ENCODE measurements at regions not wholly inside any gene's neighbourhood (a gene's known extent, or its start where the extent isn't known, plus 50 kb on each side); places are given as distances from the start of the nearest gene placed in this dataset.
A peak's percentile ranks its signal among the peaks of the same experiment; 100 is the strongest.

DNA sequence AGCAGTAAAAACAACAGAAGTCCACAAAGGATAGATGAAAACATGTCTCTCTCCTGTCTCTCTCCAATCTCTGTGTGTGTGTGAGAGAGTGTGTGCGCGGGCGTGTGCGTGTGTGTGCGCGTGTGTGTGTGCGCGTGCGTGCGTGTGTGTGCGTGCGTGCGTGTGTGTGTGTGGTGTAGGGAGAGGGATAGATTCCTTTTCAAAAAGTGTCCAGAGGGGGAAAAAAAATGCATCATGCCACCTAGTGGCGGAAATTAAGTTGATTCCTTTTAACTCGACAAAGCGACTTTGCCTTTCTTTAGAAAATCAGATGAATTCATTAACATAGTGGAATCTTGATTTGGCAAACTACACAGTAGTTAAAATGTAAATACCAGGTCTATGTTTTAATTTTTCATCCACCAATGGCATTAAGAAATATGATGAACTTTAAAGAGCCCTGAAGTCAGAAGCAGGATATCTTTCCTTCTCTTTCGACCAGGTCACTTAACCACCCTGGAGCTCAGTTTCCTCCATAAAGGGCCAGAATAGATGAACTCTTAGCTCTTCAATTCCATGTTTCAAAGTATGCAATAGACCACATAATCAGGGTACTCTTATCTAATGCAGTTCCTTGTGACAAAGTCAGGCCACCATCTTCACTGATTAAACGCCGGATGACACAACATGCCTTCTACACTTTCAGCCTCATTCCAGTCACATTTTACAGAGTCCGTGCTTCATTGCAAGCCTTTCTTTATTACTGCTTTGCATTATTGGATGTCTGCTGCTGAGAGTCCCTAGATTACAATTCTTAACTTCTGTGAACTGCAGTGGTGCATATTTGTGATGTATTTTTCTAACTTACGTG, 162.8 kb downstream of the FBXO8 start:
- no CpG with 5 or more reads among the region's 21 CpGs for WGBS (ENCODE audit: extremely low coverage, insufficient coverage, low lambda C conversion rate)

DNA sequence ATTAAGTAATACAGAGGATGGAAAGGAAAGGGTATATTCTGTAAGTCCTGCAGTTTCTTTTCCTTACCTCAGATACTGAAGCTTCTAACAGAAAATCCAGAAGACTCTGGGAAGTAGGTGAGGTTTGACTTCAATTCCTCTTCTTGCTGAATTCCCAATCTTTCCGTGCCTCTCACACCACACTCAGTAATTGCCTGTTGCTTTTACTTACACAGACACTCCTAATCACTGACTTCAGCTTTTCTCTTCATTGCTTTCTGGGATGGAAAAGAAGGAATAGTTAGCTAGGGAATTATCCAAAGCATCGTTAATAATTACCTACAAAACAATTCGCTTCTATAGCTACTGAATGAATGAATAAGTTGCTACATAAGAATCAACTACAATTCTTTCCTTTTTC, 163.6 kb downstream of the FBXO8 start:
- H2AK5ac ChIP-seq (ENCODE audit: low read length), result no peak overlapping the region
- H4K5ac ChIP-seq (ENCODE audit: low read length), result no peak overlapping the region
- H3K4me3 ChIP-seq (ENCODE audit: low read length), result no peak overlapping the region
- H3K79me2 ChIP-seq (ENCODE audit: control insufficient read depth, insufficient read depth, low read length), result no peaks in the 10 kb centered on the region
- no peak overlapping the region for H3K9ac ChIP-seq (ENCODE audit: low read length)
- no peaks in the 10 kb centered on the region for H3K36me3 ChIP-seq (ENCODE audit: control insufficient read depth, insufficient read depth, low read length)
- H2BK15ac ChIP-seq (replicated peaks; ENCODE audit: low read depth), result no peak overlapping the region
- H4K8ac ChIP-seq (ENCODE audit: low read depth, low read length), result no peak overlapping the region
- H3K4me2 ChIP-seq (ENCODE audit: low read length), result no peak overlapping the region
- no peak for DNase-seq
- H3K27me3 ChIP-seq (ENCODE audit: insufficient read depth, low read length, poor library complexity), result no peaks in the 10 kb centered on the region
- H2BK5ac ChIP-seq (ENCODE audit: low read length), result no peak overlapping the region
- no peak overlapping the region for H3K27ac ChIP-seq (ENCODE audit: low read depth, low read length)
- no peaks in the 10 kb centered on the region for H3K4me1 ChIP-seq (ENCODE audit: control insufficient read depth, low read depth, low read length)
- H3K23ac ChIP-seq (ENCODE audit: low read length), result no peak overlapping the region
- H3K18ac ChIP-seq (ENCODE audit: low read length), result no peak overlapping the region
- H3K79me1 ChIP-seq (ENCODE audit: low read length), result no peaks in the 10 kb centered on the region
- no peak overlapping the region for H3K56ac ChIP-seq (ENCODE audit: low read length)
- WGBS (ENCODE audit: extremely low coverage, insufficient coverage, low lambda C conversion rate), result no CpG with 5 or more reads among the region's 3 CpGs
- no peak overlapping the region for H3K4ac ChIP-seq (ENCODE audit: low read depth, low read length)
- no peak overlapping the region for H2BK120ac ChIP-seq (ENCODE audit: low read depth, low read length)

More for the DNA sequence above, 162.8 kb downstream of the FBXO8 start:
- H3K27ac ChIP-seq (ENCODE audit: low read depth, low read length), result no peak overlapping the region
- H2BK15ac ChIP-seq (replicated peaks; ENCODE audit: low read depth), result no peak overlapping the region
- no peak overlapping the region for H3K56ac ChIP-seq (ENCODE audit: low read length)
- H3K4me2 ChIP-seq (ENCODE audit: low read length), result peak overlapping the region; percentile 19
- H4K5ac ChIP-seq (ENCODE audit: low read length), result no peak overlapping the region
- no peaks in the 10 kb centered on the region for H3K4me1 ChIP-seq (ENCODE audit: control insufficient read depth, low read depth, low read length)
- H4K8ac ChIP-seq (ENCODE audit: low read depth, low read length), result no peak overlapping the region
- no peaks in the 10 kb centered on the region for H3K79me2 ChIP-seq (ENCODE audit: control insufficient read depth, insufficient read depth, low read length)
- H3K4ac ChIP-seq (ENCODE audit: low read depth, low read length), result no peak overlapping the region
- H3K36me3 ChIP-seq (ENCODE audit: control insufficient read depth, insufficient read depth, low read length), result no peaks in the 10 kb centered on the region
- DNase-seq, result peak; percentile 61
- no peak overlapping the region for H3K23ac ChIP-seq (ENCODE audit: low read length)
- H3K4me3 ChIP-seq (ENCODE audit: low read length), result no peak overlapping the region
- H2BK5ac ChIP-seq (ENCODE audit: low read length), result no peak overlapping the region
- no peaks in the 10 kb centered on the region for H3K27me3 ChIP-seq (ENCODE audit: insufficient read depth, low read length, poor library complexity)
- H3K18ac ChIP-seq (ENCODE audit: low read length), result no peak overlapping the region
- no peak overlapping the region for H3K9ac ChIP-seq (ENCODE audit: low read length)
- no peaks in the 10 kb centered on the region for H3K79me1 ChIP-seq (ENCODE audit: low read length)
- H2BK120ac ChIP-seq (ENCODE audit: low read depth, low read length), result no peak overlapping the region
- no peak overlapping the region for H2AK5ac ChIP-seq (ENCODE audit: low read length)

DNA sequence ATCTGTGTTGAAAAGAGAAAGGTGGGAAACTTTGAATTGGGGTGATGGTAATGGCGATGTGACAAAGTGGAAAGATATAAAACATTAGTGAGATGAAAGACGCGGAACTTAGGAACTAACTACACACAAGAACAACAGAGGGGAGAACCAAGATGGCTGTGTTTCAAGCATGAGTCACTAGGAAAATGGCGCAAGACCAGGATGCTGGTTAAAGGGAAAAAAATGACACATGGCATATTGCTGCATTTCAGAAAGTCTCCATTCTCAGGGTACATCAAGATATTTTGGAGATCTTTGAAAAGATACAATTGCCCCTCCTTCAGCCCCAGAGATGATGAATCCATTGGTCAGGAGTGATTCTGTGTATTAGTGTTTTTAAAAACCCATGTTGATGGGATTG, 164.4 kb downstream of the FBXO8 start:
- Histone ChIP-seq H3K18ac (ENCODE audit: low read length) (no peak overlapping the region), H4K5ac (ENCODE audit: low read length) (no peak overlapping the region), H3K79me2 (ENCODE audit: control insufficient read depth, insufficient read depth, low read length) (no peaks in the 10 kb centered on the region), H3K4ac (ENCODE audit: low read depth, low read length) (no peak overlapping the region), H3K9ac (ENCODE audit: low read length) (no peak overlapping the region), H4K8ac (ENCODE audit: low read depth, low read length) (no peak overlapping the region), H2BK5ac (ENCODE audit: low read length) (no peak overlapping the region), H3K79me1 (ENCODE audit: low read length) (no peaks in the 10 kb centered on the region), H3K4me2 (ENCODE audit: low read length) (no peak overlapping the region), H3K4me3 (ENCODE audit: low read length) (no peak overlapping the region), H3K23ac (ENCODE audit: low read length) (no peak overlapping the region), H3K4me1 (ENCODE audit: control insufficient read depth, low read depth, low read length) (no peaks in the 10 kb centered on the region), H2BK120ac (ENCODE audit: low read depth, low read length) (no peak overlapping the region), H3K27me3 (ENCODE audit: insufficient read depth, low read length, poor library complexity) (no peaks in the 10 kb centered on the region), H3K36me3 (ENCODE audit: control insufficient read depth, insufficient read depth, low read length) (no peaks in the 10 kb centered on the region), H2AK5ac (ENCODE audit: low read length) (no peak overlapping the region), H3K27ac (ENCODE audit: low read depth, low read length) (no peak overlapping the region), H3K56ac (ENCODE audit: low read length) (no peak overlapping the region), H2BK15ac (replicated peaks; ENCODE audit: low read depth) (no peak overlapping the region)
- 100% methylated on average over 1 of the region's 4 CpGs for WGBS (ENCODE audit: extremely low coverage, insufficient coverage, low lambda C conversion rate)
- no peak for DNase-seq

DNA sequence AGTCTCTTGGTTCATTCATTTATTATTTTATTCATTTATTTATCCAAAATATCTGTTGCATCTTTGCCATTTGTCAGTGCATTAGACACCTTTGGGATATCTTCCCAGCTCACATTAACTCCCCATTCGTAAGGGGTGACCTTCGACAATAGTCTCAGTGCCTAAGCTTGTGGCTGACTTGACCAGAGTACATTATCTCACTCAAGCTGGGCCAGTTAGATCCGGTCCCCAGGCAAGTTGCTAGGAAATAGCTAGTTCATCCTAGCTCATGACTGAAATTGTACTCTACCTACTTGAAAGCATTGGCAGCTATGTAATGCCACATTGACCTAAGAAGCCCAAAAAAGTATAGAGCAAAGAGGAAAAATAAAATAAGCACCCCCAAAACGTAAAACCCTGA, 165.3 kb downstream of the FBXO8 start:
- WGBS (ENCODE audit: extremely low coverage, insufficient coverage, low lambda C conversion rate), result no CpG with 5 or more reads among the region's 4 CpGs
- Histone ChIP-seq H4K8ac (ENCODE audit: low read depth, low read length) (no peak overlapping the region), H3K36me3 (ENCODE audit: control insufficient read depth, insufficient read depth, low read length) (no peaks in the 10 kb centered on the region), H2BK5ac (ENCODE audit: low read length) (no peak overlapping the region), H3K79me2 (ENCODE audit: control insufficient read depth, insufficient read depth, low read length) (no peaks in the 10 kb centered on the region), H2AK5ac (ENCODE audit: low read length) (no peak overlapping the region), H3K27ac (ENCODE audit: low read depth, low read length) (no peak overlapping the region), H3K18ac (ENCODE audit: low read length) (no peak overlapping the region), H2BK15ac (replicated peaks; ENCODE audit: low read depth) (no peak overlapping the region), H3K4me1 (ENCODE audit: control insufficient read depth, low read depth, low read length) (no peaks in the 10 kb centered on the region), H3K23ac (ENCODE audit: low read length) (no peak overlapping the region), H3K27me3 (ENCODE audit: insufficient read depth, low read length, poor library complexity) (no peaks in the 10 kb centered on the region), H3K56ac (ENCODE audit: low read length) (no peak overlapping the region), H4K5ac (ENCODE audit: low read length) (no peak overlapping the region), H3K9ac (ENCODE audit: low read length) (no peak overlapping the region), H2BK120ac (ENCODE audit: low read depth, low read length) (no peak overlapping the region), H3K4me2 (ENCODE audit: low read length) (no peak overlapping the region), H3K4me3 (ENCODE audit: low read length) (no peak overlapping the region), H3K79me1 (ENCODE audit: low read length) (no peaks in the 10 kb centered on the region), H3K4ac (ENCODE audit: low read depth, low read length) (no peak overlapping the region)
- DNase-seq, result no peak

DNA sequence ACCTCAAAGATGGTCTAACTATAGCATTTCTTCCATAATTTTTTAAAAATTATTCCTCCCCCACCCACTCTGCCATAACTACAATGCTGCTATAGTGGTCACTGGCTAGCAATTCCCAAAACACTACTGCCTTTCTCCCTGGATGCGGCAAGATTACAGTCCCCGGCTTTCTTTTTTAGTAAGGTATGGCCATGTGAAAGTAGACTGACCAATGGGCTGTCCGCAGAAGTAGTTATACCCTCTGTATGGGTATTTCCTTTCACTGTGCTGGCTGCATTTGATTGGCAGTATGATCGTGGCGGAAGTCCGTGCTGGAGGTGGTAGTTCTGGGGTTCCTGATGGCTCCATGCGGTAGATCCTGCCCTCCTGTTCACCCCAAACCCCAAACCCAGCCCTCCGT, 166.0 kb downstream of the FBXO8 start:
- Histone ChIP-seq H2BK120ac (ENCODE audit: low read depth, low read length) (no peak overlapping the region), H3K27me3 (ENCODE audit: insufficient read depth, low read length, poor library complexity) (no peaks in the 10 kb centered on the region), H3K4me2 (ENCODE audit: low read length) (no peak overlapping the region), H3K4ac (ENCODE audit: low read depth, low read length) (no peak overlapping the region), H3K9ac (ENCODE audit: low read length) (no peak overlapping the region), H3K27ac (ENCODE audit: low read depth, low read length) (no peak overlapping the region), H3K4me1 (ENCODE audit: control insufficient read depth, low read depth, low read length) (no peaks in the 10 kb centered on the region), H3K79me2 (ENCODE audit: control insufficient read depth, insufficient read depth, low read length) (no peaks in the 10 kb centered on the region), H3K36me3 (ENCODE audit: control insufficient read depth, insufficient read depth, low read length) (no peaks in the 10 kb centered on the region), H2AK5ac (ENCODE audit: low read length) (no peak overlapping the region), H2BK15ac (replicated peaks; ENCODE audit: low read depth) (no peak overlapping the region), H3K4me3 (ENCODE audit: low read length) (no peak overlapping the region), H2BK5ac (ENCODE audit: low read length) (no peak overlapping the region), H3K56ac (ENCODE audit: low read length) (no peak overlapping the region), H3K18ac (ENCODE audit: low read length) (no peak overlapping the region), H3K79me1 (ENCODE audit: low read length) (no peaks in the 10 kb centered on the region), H4K8ac (ENCODE audit: low read depth, low read length) (no peak overlapping the region), H3K23ac (ENCODE audit: low read length) (no peak overlapping the region), H4K5ac (ENCODE audit: low read length) (no peak overlapping the region)
- WGBS (ENCODE audit: extremely low coverage, insufficient coverage, low lambda C conversion rate), result no CpG with 5 or more reads among the region's 8 CpGs
- no peak for DNase-seq

DNA sequence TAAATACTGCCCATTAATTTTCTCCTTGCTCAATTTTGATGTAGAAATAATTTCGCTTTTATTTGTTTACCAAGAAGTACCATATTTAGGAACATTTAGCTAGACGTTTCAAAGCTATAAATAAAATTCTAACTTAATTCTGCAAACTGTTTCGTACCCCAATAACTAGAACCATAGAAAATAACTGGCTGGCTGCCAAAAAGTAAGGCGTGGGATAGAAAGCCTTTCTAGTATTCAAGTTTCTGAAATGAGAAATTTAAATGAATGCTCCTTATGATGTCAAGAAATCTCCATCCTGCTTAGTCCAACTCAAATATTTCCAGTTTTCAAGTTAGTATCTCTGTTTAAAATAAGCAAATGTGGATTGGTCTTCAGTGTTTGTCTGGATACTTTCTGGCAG, 167.4 kb downstream of the FBXO8 start:
- no peak for DNase-seq
- Histone ChIP-seq H3K36me3 (ENCODE audit: control insufficient read depth, insufficient read depth, low read length) (no peaks in the 10 kb centered on the region), H3K27me3 (ENCODE audit: insufficient read depth, low read length, poor library complexity) (no peaks in the 10 kb centered on the region), H2BK120ac (ENCODE audit: low read depth, low read length) (no peak overlapping the region), H3K4me2 (ENCODE audit: low read length) (no peak overlapping the region), H3K4me1 (ENCODE audit: control insufficient read depth, low read depth, low read length) (no peaks in the 10 kb centered on the region), H4K5ac (ENCODE audit: low read length) (no peak overlapping the region), H3K4ac (ENCODE audit: low read depth, low read length) (no peak overlapping the region), H3K79me2 (ENCODE audit: control insufficient read depth, insufficient read depth, low read length) (no peaks in the 10 kb centered on the region), H4K8ac (ENCODE audit: low read depth, low read length) (no peak overlapping the region), H3K18ac (ENCODE audit: low read length) (no peak overlapping the region), H3K79me1 (ENCODE audit: low read length) (no peaks in the 10 kb centered on the region), H2AK5ac (ENCODE audit: low read length) (no peak overlapping the region), H2BK5ac (ENCODE audit: low read length) (no peak overlapping the region), H3K56ac (ENCODE audit: low read length) (no peak overlapping the region), H3K23ac (ENCODE audit: low read length) (no peak overlapping the region), H3K27ac (ENCODE audit: low read depth, low read length) (no peak overlapping the region), H2BK15ac (replicated peaks; ENCODE audit: low read depth) (no peak overlapping the region), H3K9ac (ENCODE audit: low read length) (no peak overlapping the region), H3K4me3 (ENCODE audit: low read length) (no peak overlapping the region)
- no CpG with 5 or more reads among the region's 4 CpGs for WGBS (ENCODE audit: extremely low coverage, insufficient coverage, low lambda C conversion rate)
